Keratinocyte (primary cell): ENCODE measurements at regions not wholly inside any gene's neighbourhood (a gene's known extent, or its start where the extent isn't known, plus 50 kb on each side); places are given as distances from the start of the nearest gene placed in this dataset.
A peak's percentile ranks its signal among the peaks of the same experiment; 100 is the strongest.

Experiments
- DNase-seq: peaks from one replicate; pipeline ENCODE4 v3.0.0-alpha.2; 2011; ENCODE audit warnings: low read depth, missing footprints, low spot score
- FAIRE-seq: peaks from 2 replicates; lab custom pipeline; 2011; peaks lifted over from hg19 to GRCh38; lab: Jason Lieb, UNC
- H2AFZ ChIP-seq: 2 replicates; pipeline ENCODE4 v1.6.0; 2012; ENCODE audit warnings: low read length, control low read depth, inconsistent platforms; ENCODE audit not compliant: control insufficient read depth
- H3K27ac ChIP-seq: 2 replicates; pipeline ENCODE4 v1.5.1; 2011; ENCODE audit warnings: low read length; ENCODE audit not compliant: control insufficient read depth, insufficient read depth
- H3K27me3 ChIP-seq: 3 replicates; pipeline ENCODE4 v1.6.0; 2011; ENCODE audit warnings: low read length; ENCODE audit not compliant: control insufficient read depth, insufficient read depth; ENCODE audit errors: extremely low read depth
- H3K36me3 ChIP-seq, 2 experiments: 2 replicates in 1 of 2; 3 replicates in 1 of 2; pipeline ENCODE4 v1.5.1; 2011; ENCODE audit warnings: low read length in 2 of 2, mild to moderate bottlenecking in 1 of 2; ENCODE audit not compliant: control insufficient read depth in 2 of 2, insufficient read depth in 2 of 2; ENCODE audit errors: extremely low read depth in 1 of 2
- H3K4me1 ChIP-seq: 3 replicates; pipeline ENCODE4 v1.5.1; 2011; ENCODE audit warnings: low read length; ENCODE audit not compliant: control insufficient read depth, insufficient read depth; ENCODE audit errors: extremely low read depth
- H3K4me2 ChIP-seq: 3 replicates; pipeline ENCODE4 v1.6.0; 2011; ENCODE audit warnings: low read depth, low read length; ENCODE audit not compliant: control insufficient read depth, insufficient read depth; ENCODE audit errors: extremely low read depth
- H3K4me3 ChIP-seq, 3 experiments: fragments of 200-600 bp in 1 of 3; sonication (generic) in 1 of 3; 2 replicates in 2 of 3; 3 replicates in 1 of 3; pipeline ENCODE4 v1.5.1; 2011 to 2016; ENCODE audit warnings: low read length in 3 of 3, mild to moderate bottlenecking in 3 of 3, control low read depth in 2 of 3, inconsistent platforms in 1 of 3, low read depth in 1 of 3, mixed read lengths in 1 of 3, mixed run types in 1 of 3, moderate library complexity in 1 of 3; ENCODE audit not compliant: control insufficient read depth in 2 of 3, insufficient read depth in 2 of 3; ENCODE audit errors: extremely low read depth in 1 of 3
- H3K79me2 ChIP-seq: 2 replicates; pipeline ENCODE4 v1.6.0; 2012; ENCODE audit warnings: low read length; ENCODE audit not compliant: control insufficient read depth, insufficient read depth
- H3K9ac ChIP-seq: 3 replicates; pipeline ENCODE4 v1.6.0; 2011; ENCODE audit warnings: low read length; ENCODE audit not compliant: control insufficient read depth, insufficient read depth; ENCODE audit errors: extremely low read depth
- H3K9me1 ChIP-seq: 3 replicates; pipeline ENCODE4 v1.6.0; 2011; ENCODE audit warnings: low read length; ENCODE audit not compliant: control insufficient read depth, insufficient read depth; ENCODE audit errors: extremely low read depth
- H3K9me3 ChIP-seq: 2 replicates; pipeline ENCODE4 v1.5.1; 2012; ENCODE audit warnings: low read depth, low read length; ENCODE audit not compliant: control insufficient read depth
- H4K20me1 ChIP-seq: 3 replicates; pipeline ENCODE4 v1.6.0; 2011; ENCODE audit warnings: low read length; ENCODE audit not compliant: control insufficient read depth, insufficient read depth; ENCODE audit errors: extremely low read depth
- CTCF ChIP-seq, 3 experiments: IDR thresholded peaks in 1 of 3; conservative IDR thresholded peaks in 1 of 3; optimal IDR thresholded peaks in 1 of 3; 2 replicates in 2 of 3; 3 replicates in 1 of 3; pipeline versions ENCODE3 to v1.5.1; 2011; ENCODE audit warnings: low read length in 3 of 3, mild to moderate bottlenecking in 3 of 3, moderate library complexity in 2 of 3, control low read depth in 1 of 3, inconsistent platforms in 1 of 3; ENCODE audit not compliant: insufficient read depth in 2 of 3; ENCODE audit errors: extremely low read depth in 1 of 3
- EZH2 ChIP-seq: IDR thresholded peaks from one replicate; pipeline ENCODE4 v1.6.1; 2012; ENCODE audit warnings: inconsistent platforms, mild to moderate bottlenecking, low read length, moderate library complexity
- dilution Hi-C: fragments of 300-500 bp; cut with MboI; formaldehyde crosslinking; loops from one replicate; pipeline ENCODE4 v1.7.0; 2020; ENCODE audit warnings: low sequenced_read_pairs; ENCODE audit not compliant: extremely low pct_ligation_motif_present

GRCh38 chr1:90174246-90174645, 179.3 kb downstream of the ZNF326 start:
- DNase-seq (no peak), FAIRE-seq (no peak)
- Histone ChIP-seq H2AFZ (no peak overlapping the region), H3K9ac (no peak overlapping the region), H3K4me1 (no peaks in the 10 kb centered on the region), H3K9me1 (no peaks in the 10 kb centered on the region), H3K36me3 (no peaks in the 10 kb centered on the region), H3K27ac (no peak overlapping the region), H3K9me3 (no peaks in the 10 kb centered on the region), H3K4me2 (no peak overlapping the region), H3K79me2 (no peaks in the 10 kb centered on the region), H3K27me3 (peaks cover 6% of the 10 kb centered on the region), H4K20me1 (no peaks in the 10 kb centered on the region), H3K4me3 (no peak overlapping the region)
- TF ChIP-seq EZH2 (no peak), CTCF (optimal IDR thresholded peaks at IDR 0.05 in 1 of 3, IDR thresholded peaks at IDR 0.05 in 1 of 3, conservative IDR thresholded peaks at IDR 0.05 in 1 of 3; ENCODE audit: extremely low read depth in 1 of 3, insufficient read depth in 2 of 3, low read length in 3 of 3) (no peak)
- dilution Hi-C loops = no loop called here

- Histone ChIP-seq H2AFZ (no peak overlapping the region), H3K9me3 (no peaks in the 10 kb centered on the region), H4K20me1 (no peaks in the 10 kb centered on the region), H3K27me3 (no peaks in the 10 kb centered on the region), H3K9me1 (no peaks in the 10 kb centered on the region), H3K79me2 (no peaks in the 10 kb centered on the region), H3K4me1 (peaks cover 14% of the 10 kb centered on the region), H3K27ac (peak overlapping the region; percentile 52), H3K9ac (no peak overlapping the region), H3K4me2 (peak overlapping the region; percentile 61), H3K36me3 (no peaks in the 10 kb centered on the region), H3K4me3 (no peak overlapping the region)
- DNase-seq = peak; percentile 70
- TF ChIP-seq EZH2 (no peak), CTCF (optimal IDR thresholded peaks at IDR 0.05 in 1 of 3, IDR thresholded peaks at IDR 0.05 in 1 of 3, conservative IDR thresholded peaks at IDR 0.05 in 1 of 3; ENCODE audit: extremely low read depth in 1 of 3, insufficient read depth in 2 of 3, low read length in 3 of 3) (no peak)
- peak; percentile 95 for FAIRE-seq
- dilution Hi-C loops = no loop called here
These were observed 167.3 kb downstream of the ZNF326 start for GRCh38 chr1:90162216-90162615.
